Fibroblast of skin of left biceps (primary cell): ENCODE measurements at regions not wholly inside any gene's neighbourhood (a gene's known extent, or its start where the extent isn't known, plus 50 kb on each side); places are given as distances from the start of the nearest gene placed in this dataset.

Experiments used
- DNase-seq, 2 experiments: peaks; one replicate each; pipeline ENCODE4 v3.0.0-alpha.2; 2013; ENCODE audit warnings: low read depth in 2 of 2

DNA sequence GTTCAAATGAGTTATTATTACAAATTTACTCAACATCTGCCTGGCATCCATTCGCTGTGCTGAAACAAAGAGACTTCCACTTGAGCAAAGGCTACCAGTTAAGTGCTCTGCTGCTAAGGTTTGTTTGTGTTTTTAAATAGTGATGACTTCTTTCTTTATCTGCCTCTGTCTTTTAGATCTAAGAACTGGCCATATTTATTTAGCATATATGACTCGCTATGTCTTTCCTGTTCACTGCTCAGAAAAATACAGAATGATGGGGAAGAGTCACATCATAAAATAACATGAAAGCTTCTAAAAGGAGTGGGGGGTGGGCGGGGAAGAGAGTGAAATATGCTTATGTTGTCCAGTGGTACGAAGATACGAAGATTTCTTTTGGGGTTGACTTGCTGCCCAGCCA is 322.2 kb downstream of the GPAT3 start:
- no peak for DNase-seq

GRCh38 chr4:83855044-83855443 is 319.1 kb downstream of the GPAT3 start:
- DNase-seq = peak; percentile 78 to 80

GRCh38 chr4:83852085-83852451 is 316.2 kb downstream of the GPAT3 start:
- peak; percentile 34 to 36 for DNase-seq

DNA sequence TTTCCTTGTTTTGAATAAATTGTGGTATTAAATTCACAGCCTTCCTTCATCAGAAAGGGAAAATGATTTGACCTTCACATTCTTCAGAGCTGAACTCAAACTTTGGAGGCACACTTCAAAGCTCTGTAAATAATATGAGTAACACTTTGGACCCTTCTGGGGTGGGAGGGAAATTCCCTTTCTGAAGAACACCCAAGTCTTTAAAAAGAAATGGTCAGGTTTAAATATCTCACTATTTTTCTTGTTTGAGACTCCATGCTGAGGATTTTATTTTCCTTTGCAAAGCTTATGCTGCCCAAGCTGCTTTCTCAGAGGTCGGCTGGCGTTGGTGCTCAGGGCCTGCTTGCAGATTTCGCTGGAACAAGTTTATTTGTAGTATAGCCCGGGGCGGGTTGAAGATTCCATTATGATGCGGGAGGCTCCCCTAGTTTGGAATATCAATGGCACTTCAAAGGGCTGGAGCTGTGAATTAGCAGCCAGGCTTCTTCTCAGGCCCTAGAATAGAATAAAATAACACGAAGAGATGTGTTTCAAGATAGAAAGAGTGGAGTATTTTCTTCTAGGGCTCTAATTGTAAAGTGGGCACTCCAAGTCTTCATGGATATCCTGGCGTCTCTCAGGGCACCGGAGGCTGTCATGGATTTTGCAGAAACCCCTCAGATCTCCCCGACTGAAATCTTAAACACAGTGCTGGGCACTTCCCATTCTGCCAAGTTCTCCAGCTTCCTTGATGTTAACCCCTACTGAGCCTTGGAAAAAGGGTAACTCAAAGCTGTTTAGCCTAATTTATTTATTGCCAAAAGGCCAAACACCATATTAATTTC is 315.6 kb downstream of the GPAT3 start:
- DNase-seq = no peak

- DNase-seq = no peak
Observed at GRCh38 chr4:83850435-83850834, 314.5 kb downstream of the GPAT3 start.

DNA sequence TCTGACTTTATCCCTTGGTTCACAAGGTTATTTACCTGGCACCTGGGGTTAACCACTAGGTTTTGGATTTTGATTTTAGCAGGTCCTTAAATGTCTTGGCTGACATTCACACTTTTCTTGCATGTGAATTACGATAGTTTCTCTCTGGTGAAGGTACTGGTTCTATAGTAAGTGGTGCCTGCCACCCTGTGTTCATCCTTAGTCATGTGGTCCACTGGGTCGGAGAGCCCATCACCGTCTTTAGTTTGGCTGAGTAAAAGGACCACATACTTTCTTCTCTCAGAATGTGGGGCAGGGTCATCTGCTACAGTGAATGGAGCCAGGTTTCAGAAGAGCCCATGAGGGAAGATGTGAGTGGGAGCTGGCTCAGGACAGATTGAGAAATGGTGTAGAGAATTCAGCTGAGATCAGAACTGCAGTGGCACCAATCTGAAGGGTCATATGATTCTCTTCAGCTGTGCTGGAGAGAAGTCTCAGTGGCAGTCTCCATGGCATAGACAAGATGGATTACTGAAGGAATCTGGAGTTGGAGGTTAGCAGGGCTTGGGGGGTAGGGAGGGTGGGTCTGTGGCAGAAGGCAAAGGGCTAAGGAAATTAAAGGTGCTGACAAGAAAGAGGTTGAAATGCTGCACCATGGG is 310.4 kb downstream of the GPAT3 start:
- no peak for DNase-seq

- no peak for DNase-seq
Observed at GRCh38 chr4:83839615-83840014, 303.7 kb downstream of the GPAT3 start.

DNA sequence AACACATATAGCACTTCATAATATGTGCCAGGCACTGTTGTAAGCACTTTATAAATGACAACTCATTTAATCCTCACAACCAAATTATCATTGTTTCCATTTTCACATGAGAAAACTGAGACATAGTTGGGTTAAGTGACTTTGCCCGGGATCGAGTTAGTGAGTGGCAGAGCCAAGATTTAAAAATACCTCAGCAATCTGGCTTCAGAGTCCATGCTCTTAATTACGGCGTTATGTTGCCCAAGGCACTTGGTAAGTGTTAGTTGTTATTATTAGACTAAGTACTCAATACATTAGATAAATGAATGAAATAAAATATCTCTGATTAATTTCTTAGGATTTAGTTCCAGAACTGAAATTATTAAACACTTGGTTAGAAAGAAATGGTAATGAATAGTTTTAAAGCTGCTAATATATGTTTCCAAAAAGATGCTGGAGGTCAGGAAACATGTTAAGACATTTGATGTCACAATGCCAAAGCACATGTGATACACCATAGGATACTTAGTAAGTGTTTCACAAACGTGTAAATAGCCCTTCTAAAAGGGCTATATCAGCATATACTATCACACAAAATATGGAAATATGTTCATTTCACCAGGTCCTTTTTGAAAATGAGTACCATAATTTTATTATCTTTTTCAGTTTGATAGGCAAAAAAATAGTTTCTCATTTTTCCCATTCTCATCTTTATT is 301.9 kb downstream of the GPAT3 start:
- no peak for DNase-seq

DNA sequence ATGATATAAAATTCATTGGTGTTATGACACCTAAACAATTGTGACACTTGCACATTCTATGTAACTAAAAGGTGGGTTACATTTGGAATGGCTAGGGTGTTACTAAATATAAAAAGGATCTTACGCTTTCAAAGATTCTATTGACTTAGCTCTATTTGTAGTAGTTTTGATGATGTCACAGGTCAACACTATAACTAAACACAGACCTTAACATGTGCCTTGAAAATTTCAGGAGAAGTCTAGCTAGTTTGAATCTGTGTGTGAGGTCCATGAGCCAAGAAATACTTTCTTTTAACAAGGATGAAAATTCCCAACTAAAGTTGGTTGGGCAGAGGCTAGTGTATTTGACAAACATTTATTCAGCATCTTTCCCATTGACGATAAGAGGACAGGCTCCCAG is 298.0 kb downstream of the GPAT3 start:
- no peak for DNase-seq

DNA sequence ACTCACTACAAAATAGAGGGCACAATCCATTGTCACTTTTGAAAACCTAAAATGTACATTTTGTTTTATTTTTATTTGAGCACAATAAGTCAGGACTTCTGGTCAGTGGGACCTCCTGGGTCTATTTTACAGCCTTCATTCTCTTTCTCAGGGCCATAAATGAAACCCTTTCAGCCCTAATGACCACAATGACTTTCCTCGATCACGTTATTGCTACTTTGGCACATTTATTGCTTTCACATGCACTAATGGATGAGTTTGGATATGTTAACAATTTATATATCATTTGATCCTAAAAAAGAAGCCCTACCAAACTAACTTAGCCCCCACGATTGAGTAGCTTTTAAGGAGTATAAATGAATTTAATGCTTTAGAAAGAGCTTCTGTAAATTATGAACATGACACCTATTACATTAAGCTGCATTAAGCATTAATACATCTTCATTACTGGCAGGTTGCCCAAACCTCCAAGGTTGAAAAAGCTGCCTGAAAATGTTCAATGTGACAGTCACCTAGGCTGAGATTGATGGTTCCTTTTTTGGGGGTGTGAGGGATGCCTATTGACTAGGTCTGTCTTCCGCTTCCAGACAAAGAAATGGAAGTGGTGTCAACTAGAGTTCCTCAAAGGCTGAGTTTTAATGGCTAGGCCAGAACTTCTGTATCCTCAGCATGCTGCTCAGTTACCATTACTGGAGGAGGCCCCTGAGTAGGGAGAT is 296.4 kb downstream of the GPAT3 start:
- DNase-seq = no peak

GRCh38 chr4:83831588-83831987 is 295.7 kb downstream of the GPAT3 start:
- no peak for DNase-seq

GRCh38 chr4:83830138-83830888 is 294.4 kb downstream of the GPAT3 start:
- no peak for DNase-seq

GRCh38 chr4:83828601-83829000 is 292.7 kb downstream of the GPAT3 start:
- no peak for DNase-seq

GRCh38 chr4:83821493-83821892 is 285.6 kb downstream of the GPAT3 start:
- DNase-seq = no peak

DNA sequence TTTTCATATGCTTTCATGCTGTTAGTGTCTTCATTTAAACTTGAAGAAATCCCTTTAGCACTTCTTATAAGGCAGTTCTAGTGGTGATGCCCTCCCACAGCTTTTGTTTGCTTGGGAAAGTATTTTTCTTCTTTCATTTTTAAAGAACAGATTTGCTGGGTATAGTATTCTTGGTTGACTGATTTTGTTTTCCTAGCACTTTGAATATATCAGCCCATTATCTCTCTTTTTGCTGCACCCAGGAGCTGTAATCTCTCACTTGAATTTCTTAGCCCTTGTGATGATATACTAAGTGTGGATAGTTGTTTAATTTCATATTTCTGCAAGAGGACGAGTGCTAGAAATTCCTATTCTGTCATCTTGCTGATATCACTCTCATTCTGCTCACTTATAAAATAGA is 283.7 kb downstream of the GPAT3 start:
- no peak for DNase-seq

DNA sequence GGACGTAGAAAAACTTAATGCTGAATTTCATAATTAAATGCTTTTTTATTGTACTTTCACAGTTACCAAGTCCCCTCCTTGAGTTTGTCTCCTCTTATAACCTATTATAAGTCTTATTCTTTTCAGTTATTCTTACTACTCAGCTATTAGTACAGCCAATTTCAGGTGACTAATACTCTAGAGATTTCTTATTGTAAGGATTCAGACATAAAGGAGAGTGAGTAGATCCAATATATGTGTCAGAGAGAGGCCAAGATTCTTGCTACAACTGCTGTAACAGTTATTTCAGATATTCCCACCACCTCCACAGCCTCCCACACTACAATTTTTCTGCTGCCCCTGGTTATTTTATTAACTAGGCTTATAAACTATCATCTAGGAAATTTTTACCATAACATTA is 274.5 kb downstream of the GPAT3 start:
- DNase-seq = no peak

GRCh38 chr4:83809581-83809980 is 273.7 kb downstream of the GPAT3 start:
- DNase-seq = no peak

GRCh38 chr4:83793481-83793880 is 257.6 kb downstream of the GPAT3 start:
- DNase-seq = no peak

GRCh38 chr4:83785891-83786290 is 250.0 kb downstream of the GPAT3 start:
- no peak for DNase-seq

GRCh38 chr4:83783215-83783614 is 247.3 kb downstream of the GPAT3 start:
- no peak for DNase-seq

GRCh38 chr4:83782591-83782990 is 246.7 kb downstream of the GPAT3 start:
- DNase-seq = no peak

- DNase-seq = no peak
Observed at GRCh38 chr4:83781434-83781833, 245.5 kb downstream of the GPAT3 start.
